ENCODE measurements at regions not wholly inside any gene's neighbourhood (a gene's known extent, or its start where the extent isn't known, plus 50 kb on each side); places are given as distances from the start of the nearest gene placed in this dataset.

GRCh38 chr21:25331286-25331685 is 276.0 kb downstream of the MRPL39 start:
- CTCF ChIA-PET = no interaction called here
- DNase-seq (ENCODE audit: low read depth, low spot score) = no peak

More at GRCh38 chr21:25331286-25331685, 276.0 kb downstream of the MRPL39 start:
- no TSS peak for BruUV-seq (replicated peaks)
- TF ChIP-seq MAX (IDR thresholded peaks at IDR 0.05; ENCODE audit: insufficient read depth, insufficient read length) (no peak), EZH2 (IDR thresholded peaks at IDR 0.05; ENCODE audit: borderline replicate concordance, low read depth, low read length, severe bottlenecking) (no peak), MYC (IDR thresholded peaks at IDR 0.05; ENCODE audit: low read depth, low read length) (no peak), FOS (IDR thresholded peaks at IDR 0.05; ENCODE audit: borderline replicate concordance, insufficient read depth, low read length) (no peak), POLR2AphosphoS5 (IDR thresholded peaks at IDR 0.05; ENCODE audit: insufficient read depth, low read depth, low read length) (no peak), JUN (IDR thresholded peaks at IDR 0.05; ENCODE audit: borderline replicate concordance, insufficient read depth, insufficient read length, low read depth) (no peak), GATA2 (IDR thresholded peaks at IDR 0.05; ENCODE audit: insufficient read depth, insufficient read length, low read depth, low read length) (no peak), POLR2A (IDR thresholded peaks at IDR 0.05; ENCODE audit: low read depth, low read length) (no peak), CTCF (IDR thresholded peaks at IDR 0.05; ENCODE audit: extremely low read depth in 1 of 2, insufficient read depth in 1 of 2, low read depth in 1 of 2, low read length in 2 of 2) (no peak)
- no peaks in the 10 kb centered on the region for H4K20me1 ChIP-seq (replicated peaks; ENCODE audit: control insufficient read depth, extremely low read depth, insufficient read depth, low read length)
- no peaks in the 10 kb centered on the region for H3K4me1 ChIP-seq (ENCODE audit: control insufficient read depth, extremely low read depth, insufficient read depth, low read length)
- H3K4me3 ChIP-seq (replicated peaks in 1 of 3; ENCODE audit: insufficient read depth in 1 of 3, low read depth in 1 of 3, low read length in 3 of 3) = no peak overlapping the region
- intact Hi-C loops (cut with micrococcal nuclease) = no loop called here
- H3K27me3 ChIP-seq (ENCODE audit: control insufficient read depth in 2 of 2, insufficient read depth in 2 of 2, low read length in 2 of 2) = no peaks in the 10 kb centered on the region
- POLR2A ChIA-PET = no interaction called here
- H3K79me2 ChIP-seq (ENCODE audit: control insufficient read depth, insufficient read depth, low read length) = no peaks in the 10 kb centered on the region
- no peak overlapping the region for H3K27ac ChIP-seq (ENCODE audit: insufficient read depth, low read depth, low read length)
- H3K36me3 ChIP-seq (ENCODE audit: control insufficient read depth in 2 of 2, extremely low read depth in 1 of 2, insufficient read depth in 2 of 2, low read length in 2 of 2) = no peaks in the 10 kb centered on the region
- H3K9ac ChIP-seq (replicated peaks; ENCODE audit: extremely low read depth, insufficient read depth, low read length) = no peak overlapping the region
- H3K9me1 ChIP-seq (replicated peaks; ENCODE audit: control insufficient read depth, extremely low read depth, insufficient read depth, low read length) = no peaks in the 10 kb centered on the region
- dilution Hi-C loops (cut with MboI; ENCODE audit: extremely low pct_ligation_motif_present, low sequenced_read_pairs) = no loop called here
- H2AFZ ChIP-seq (ENCODE audit: low read depth, low read length) = no peak overlapping the region
- H3K9me3 ChIP-seq (replicated peaks; ENCODE audit: control insufficient read depth, insufficient read depth, low read length) = no peaks in the 10 kb centered on the region
- no peak for FAIRE-seq
- H3K4me2 ChIP-seq (ENCODE audit: insufficient read depth, low read length) = no peak overlapping the region

All from endothelial cell of umbilical vein (primary cell).